Adrenal gland (tissue), 9 donors: ENCODE measurements at regions not wholly inside any gene's neighbourhood (a gene's known extent, or its start where the extent isn't known, plus 50 kb on each side); places are given as distances from the start of the nearest gene placed in this dataset.

Experiments used
- DNase-seq, 7 donors: peaks; one replicate each; pipeline ENCODE4 v3.0.0-alpha.2; 2019 to 2020
- H3K27ac ChIP-seq, 5 donors: fragments of 200-600 bp; sonication (generic) in 4 of 5; 1 replicate in 3 of 5; 2 replicates in 2 of 5; pipeline versions ENCODE4 v1.5.1 to v1.8.0; 2016 to 2020; ENCODE audit warnings: mild to moderate bottlenecking in 1 of 5
- H3K27me3 ChIP-seq: fragments of 200-600 bp; 2 replicates; pipeline ENCODE4 v1.8.0; 2021
- H3K36me3 ChIP-seq, 2 donors: fragments of 200-600 bp; replicated peaks in 1 of 2; 1 replicate in 1 of 2; 2 replicates in 1 of 2; pipeline versions ENCODE4 v1.5.1 to v1.8.0; 2018 to 2022
- H3K4me1 ChIP-seq, 2 donors: fragments of 200-600 bp; replicated peaks in 1 of 2; 1 replicate in 1 of 2; 2 replicates in 1 of 2; pipeline versions ENCODE4 v1.5.1 to v1.8.0; 2018 to 2021
- H3K4me3 ChIP-seq, 4 donors: fragments of 200-600 bp; sonication (generic) in 3 of 4; one replicate each; pipeline ENCODE4 v1.5.1; 2016 to 2018
- H3K9me3 ChIP-seq, 3 donors: fragments of 200-600 bp; sonication (generic) in 1 of 3; replicated peaks in 1 of 3; 1 replicate in 2 of 3; 2 replicates in 1 of 3; pipeline versions ENCODE4 v1.5.1 to v1.8.0; 2016 to 2021
- CTCF ChIP-seq, 6 experiments: fragments of 450-650 bp in 4 of 6; fragments of 200-600 bp in 2 of 6; sonication (generic) in 1 of 6; IDR thresholded peaks; 1 replicate in 5 of 6; 2 replicates in 1 of 6; pipeline versions ENCODE4 v1.5.1 to v1.8.0; 2016 to 2021; ENCODE audit warnings: antibody characterized with exemption in 6 of 6, mild to moderate bottlenecking in 2 of 6, moderate library complexity in 1 of 6
- POLR2A ChIP-seq, 2 donors: fragments of 450-650 bp; IDR thresholded peaks; one replicate each; pipeline ENCODE4 v1.6.1; 2017; ENCODE audit warnings: antibody characterized with exemption in 2 of 2, mild to moderate bottlenecking in 2 of 2, moderate library complexity in 1 of 2
- WGBS, 4 donors: extraction: QIAGEN DNeasy Blood & Tissue Kit in 2 of 4; methylation state at CpG; one replicate each; pipeline versions ENCODE4 v1.1.5 to v1.1.7; 2013 to 2017; 5-methylcytosine and 5-hydroxymethylcytosine counted together
- intact Hi-C, 2 donors: fragments of 100-400 bp; cut with DNase I; formaldehyde crosslinking; loops; one replicate each; pipeline versions ENCODE4 v1.14.1 to v1.15.0; 2022 to 2023
- donor health status: healthy with polysubstance abuse.
- donor health status: Bipolar disorder and iron deficiency.
- donor health status: DM: yes; HTN: yes; CAD: no.
- donor health status: DM: no; HTN: no; CAD: no.
- donor health status: DM: no; HTN: no; CAD: no.

DNA sequence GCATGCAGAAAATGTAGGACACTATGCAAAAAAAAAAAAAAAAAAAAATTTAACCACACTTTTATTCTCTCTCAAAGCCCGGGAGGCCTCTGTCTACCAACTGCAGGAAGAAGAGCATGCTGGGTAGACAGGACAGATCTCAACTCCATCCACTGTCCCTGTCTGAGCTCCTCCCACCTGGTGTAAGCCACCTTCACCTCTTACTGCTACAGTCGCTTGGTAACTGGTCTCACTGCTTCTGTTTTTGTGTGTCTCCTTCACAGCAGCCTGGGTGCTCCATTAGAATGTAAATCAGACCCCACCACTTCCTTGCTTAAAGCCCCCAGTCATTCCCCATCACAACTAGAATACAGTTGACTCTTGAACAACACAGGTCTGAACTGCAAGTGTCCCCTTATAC, 115.1 kb upstream of the PROK2 start:
- no peak overlapping the region for H3K27ac ChIP-seq
- no peak overlapping the region for H3K4me3 ChIP-seq
- no peaks in the 10 kb centered on the region for H3K9me3 ChIP-seq
- H3K36me3 ChIP-seq = no peaks in the 10 kb centered on the region
- TF ChIP-seq POLR2A (IDR thresholded peaks at IDR 0.05) = no peak
- TF ChIP-seq CTCF (IDR thresholded peaks at IDR 0.05) = no peak
- no peaks in the 10 kb centered on the region for H3K4me1 ChIP-seq
- H3K27me3 ChIP-seq = no peaks in the 10 kb centered on the region
- 92 to 98% (median 96%) methylated on average over 2 of the region's 2 CpGs for WGBS, 4 donors
- intact Hi-C loops = no loop called here
- no peak for DNase-seq

DNA sequence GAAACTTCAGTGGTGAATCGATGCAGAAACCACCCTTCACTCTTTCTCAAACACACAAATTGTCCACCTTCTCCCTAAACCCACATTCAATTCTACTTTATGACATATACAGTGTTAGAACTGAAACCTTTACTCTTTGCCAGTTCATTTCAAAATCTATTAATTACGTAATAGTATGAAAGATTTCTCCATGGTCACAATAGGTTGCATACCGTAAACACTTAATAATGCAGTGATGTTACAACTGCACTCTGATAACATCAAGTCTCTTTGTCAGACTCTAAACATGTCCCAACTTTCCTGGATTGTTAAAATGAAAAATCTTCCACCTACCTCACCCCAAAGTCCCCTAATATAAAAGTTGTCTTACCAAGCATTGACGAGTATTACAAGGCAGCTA, 111.8 kb upstream of the PROK2 start:
- no peaks in the 10 kb centered on the region for H3K27me3 ChIP-seq

GRCh38 chr3:71893702-71894479, 108.9 kb upstream of the PROK2 start:
- 74 to 95% (median 92%) methylated on average over 6 of the region's 6 CpGs for WGBS, 4 donors
- Histone ChIP-seq H3K9me3 (no peaks in the 10 kb centered on the region), H3K27ac (no peak overlapping the region), H3K27me3 (no peaks in the 10 kb centered on the region), H3K4me3 (no peak overlapping the region), H3K4me1 (no peaks in the 10 kb centered on the region), H3K36me3 (no peaks in the 10 kb centered on the region)
- DNase-seq = no peak
- intact Hi-C loops = no loop called here
- no peak for TF ChIP-seq CTCF (IDR thresholded peaks at IDR 0.05)
- no peak for TF ChIP-seq POLR2A (IDR thresholded peaks at IDR 0.05)

More for the DNA sequence above, 111.8 kb upstream of the PROK2 start:
- Histone ChIP-seq H3K9me3 (no peaks in the 10 kb centered on the region), H3K27ac (no peak overlapping the region), H3K4me3 (no peak overlapping the region), H3K36me3 (no peaks in the 10 kb centered on the region), H3K4me1 (no peaks in the 10 kb centered on the region)
- no peak for TF ChIP-seq POLR2A (IDR thresholded peaks at IDR 0.05)
- no peak for DNase-seq
- intact Hi-C loops = no loop called here
- WGBS, 4 donors = 73 to 79% (median 77%) methylated on average over 4 of the region's 4 CpGs

DNA sequence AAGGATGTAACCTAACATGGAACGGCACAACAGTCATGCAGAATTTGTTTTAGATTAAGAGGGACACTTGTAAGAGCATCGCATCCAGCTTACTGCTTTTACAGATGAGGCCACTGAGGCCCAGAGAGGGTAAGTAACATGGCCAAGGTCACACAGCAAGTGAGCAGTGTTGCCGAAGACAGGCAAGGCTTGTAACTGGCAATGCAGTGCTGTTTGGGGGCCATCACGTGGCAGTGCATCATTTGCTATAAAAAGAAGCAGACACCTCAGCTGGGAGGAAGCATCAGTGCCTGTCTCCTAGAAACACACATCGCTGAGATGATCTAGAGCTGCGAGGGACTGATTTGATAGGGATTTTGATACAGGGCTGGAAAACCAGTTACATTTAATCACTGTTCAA, 108.2 kb upstream of the PROK2 start:
- no peak for TF ChIP-seq POLR2A (IDR thresholded peaks at IDR 0.05)
- no peak for TF ChIP-seq CTCF (IDR thresholded peaks at IDR 0.05)
- no peaks in the 10 kb centered on the region for H3K36me3 ChIP-seq
- no peak overlapping the region for H3K4me3 ChIP-seq
- no peak overlapping the region for H3K27ac ChIP-seq
- no peaks in the 10 kb centered on the region for H3K9me3 ChIP-seq
- 64 to 77% (median 74%) methylated on average over 6 of the region's 6 CpGs for WGBS, 4 donors
- intact Hi-C loops = no loop called here
- no peaks in the 10 kb centered on the region for H3K4me1 ChIP-seq
- no peaks in the 10 kb centered on the region for H3K27me3 ChIP-seq
- DNase-seq = peak in 1 of 7 donors; percentile 57

DNA sequence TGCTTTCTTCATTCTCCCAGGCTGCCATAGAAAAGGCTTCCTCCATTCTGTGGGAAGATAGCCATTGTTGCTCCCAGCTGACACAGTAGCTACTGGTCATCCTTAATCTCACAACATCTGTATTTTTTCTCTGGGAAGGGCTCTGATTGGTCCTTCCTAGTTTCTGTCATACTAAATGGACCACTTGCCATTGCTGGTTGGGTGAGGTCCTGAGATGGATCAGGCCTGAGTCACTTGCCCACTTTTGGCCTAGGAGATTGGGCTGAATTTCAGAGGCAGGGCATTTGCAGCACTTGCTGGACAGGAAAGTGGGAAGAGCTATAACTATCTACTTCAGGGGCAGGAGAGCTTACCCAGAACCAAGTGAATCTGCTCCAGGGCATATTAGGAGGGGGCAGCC, 106.5 kb upstream of the PROK2 start:
- intact Hi-C loops = no loop called here
- Histone ChIP-seq H3K4me1 (no peaks in the 10 kb centered on the region), H3K27ac (no peak overlapping the region), H3K27me3 (no peaks in the 10 kb centered on the region), H3K4me3 (no peak overlapping the region), H3K9me3 (no peaks in the 10 kb centered on the region), H3K36me3 (no peaks in the 10 kb centered on the region)
- TF ChIP-seq CTCF (IDR thresholded peaks at IDR 0.05) (no peak), POLR2A (IDR thresholded peaks at IDR 0.05) (no peak)
- DNase-seq = no peak
